GM21360 (cell line): ENCODE measurements at regions not wholly inside any gene's neighbourhood (a gene's known extent, or its start where the extent isn't known, plus 50 kb on each side); places are given as distances from the start of the nearest gene placed in this dataset.

ENCODE experiments used
- ATAC-seq: cut with Tn5 transposase; IDR thresholded peaks from one replicate; pipeline ENCODE4 v1.9.1; 2021; ENCODE audit warnings: mild to moderate bottlenecking, moderate library complexity; ENCODE audit not compliant: unreplicated experiment

DNA sequence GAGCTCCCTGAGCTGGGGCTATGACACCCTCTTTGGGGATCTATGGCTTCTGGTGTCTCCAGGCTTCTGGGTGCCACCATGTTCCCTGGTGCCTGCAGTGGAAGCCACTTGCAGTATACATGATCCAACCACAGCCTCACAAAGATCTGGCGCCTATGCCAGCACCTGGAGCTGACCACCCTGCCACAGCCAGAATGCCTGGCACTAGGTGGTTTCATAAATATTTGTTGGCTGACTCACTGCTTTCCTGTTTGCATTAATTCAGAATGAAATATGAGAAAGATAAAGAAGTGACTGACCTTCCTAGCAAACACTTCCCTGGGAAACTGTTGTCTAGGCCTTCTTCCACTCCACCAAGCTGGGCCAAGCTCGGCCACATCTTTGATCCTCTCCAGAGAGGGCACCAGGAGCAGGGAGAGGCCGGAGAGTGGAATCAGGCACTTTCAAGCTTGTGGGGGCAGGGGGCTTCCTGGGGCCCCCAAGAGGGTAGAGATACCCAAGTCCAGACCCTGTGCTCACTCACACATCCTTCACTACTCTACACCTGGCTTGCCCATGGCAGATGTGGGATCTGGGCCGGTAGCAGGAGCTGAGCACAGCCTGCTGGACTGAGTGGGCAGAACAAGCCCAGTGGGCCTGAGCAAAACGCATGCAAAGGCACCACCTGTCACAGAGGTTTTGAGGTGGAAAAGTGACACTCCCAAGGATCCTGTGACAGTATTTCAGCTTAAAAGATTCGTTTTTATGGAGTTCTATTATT lies 565.7 kb downstream of the SLC4A3 start:
- ATAC-seq = no peak

DNA sequence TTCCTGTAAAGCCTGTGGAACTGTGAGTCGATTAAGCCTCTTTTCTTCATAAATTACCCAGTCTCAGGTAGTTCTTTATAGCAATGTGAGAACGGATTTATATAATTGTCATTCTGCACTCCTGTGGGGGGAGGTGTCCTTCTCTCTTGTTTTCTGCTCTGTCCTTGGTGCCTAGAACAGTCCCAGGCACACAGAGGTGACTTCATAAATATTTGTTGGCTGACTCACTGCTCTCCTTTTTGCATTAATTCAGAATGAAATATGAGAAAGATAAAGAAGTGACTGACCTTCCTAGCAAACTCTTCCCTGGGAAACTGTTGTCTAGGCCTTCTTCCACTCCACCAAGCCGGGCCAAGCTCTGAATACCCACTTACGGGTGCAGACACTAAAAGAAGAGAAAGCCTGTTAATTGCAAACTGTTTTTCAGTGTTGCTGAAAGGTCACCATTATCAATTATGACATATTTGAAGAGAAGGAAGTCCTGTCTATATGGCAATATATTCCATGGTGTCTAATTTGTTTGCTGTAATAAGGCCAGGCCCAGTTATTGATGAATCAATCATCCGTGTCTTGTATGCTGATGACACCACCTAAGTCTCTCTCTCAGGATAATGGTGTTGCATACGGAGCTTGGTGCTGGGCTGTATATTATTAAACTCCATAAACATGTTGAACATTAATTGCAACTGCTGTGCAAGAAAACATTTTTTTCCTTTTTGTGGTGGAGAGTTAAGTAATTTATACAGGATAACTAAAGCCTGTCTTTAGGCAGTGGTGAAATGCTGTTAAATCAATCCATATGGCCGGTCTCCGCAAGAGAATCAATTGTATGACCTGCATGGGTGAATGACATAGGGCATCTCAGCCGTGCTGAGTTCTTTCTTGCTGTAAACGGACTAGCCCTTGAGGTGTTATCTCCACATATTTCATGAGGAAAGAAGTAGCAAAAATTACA lies 567.5 kb downstream of the SLC4A3 start:
- no peak for ATAC-seq

DNA sequence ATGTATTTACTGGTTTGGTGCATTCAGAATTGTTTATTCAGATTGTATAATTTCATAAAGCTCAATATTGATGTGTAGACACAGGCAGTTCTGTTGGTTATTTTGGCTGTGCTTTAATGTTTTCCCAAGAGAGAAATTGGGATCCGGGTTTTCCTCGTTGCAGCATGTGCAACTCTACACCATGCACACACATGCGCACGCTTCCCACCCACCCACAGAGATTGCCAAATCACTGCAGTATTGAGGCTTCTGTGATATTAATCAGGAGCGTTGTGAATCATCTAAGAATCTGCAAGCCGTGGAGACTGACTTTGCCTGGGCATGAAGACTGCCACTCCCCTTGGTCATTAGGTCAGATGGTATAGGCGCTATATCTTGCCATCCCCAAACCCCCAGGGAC lies 571.5 kb downstream of the SLC4A3 start:
- no peak for ATAC-seq

DNA sequence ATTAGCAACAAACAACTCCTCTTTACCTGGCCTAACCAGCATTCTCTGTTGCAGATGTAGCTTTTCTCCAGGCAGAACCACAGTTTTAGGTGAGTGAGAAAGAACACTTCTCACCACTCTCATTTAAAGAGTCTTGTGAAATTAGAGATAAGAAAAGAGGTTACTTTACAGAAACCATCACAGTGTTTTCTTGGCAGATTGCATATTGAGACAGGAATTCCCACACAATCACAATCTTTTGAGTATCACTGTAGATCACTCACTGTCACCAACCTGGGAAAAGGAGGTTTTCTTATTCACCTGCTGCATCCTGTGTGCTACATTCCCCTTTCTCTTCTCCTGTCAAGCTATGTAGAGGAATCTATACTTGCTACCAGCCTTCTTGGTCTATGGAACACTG lies 574.6 kb downstream of the SLC4A3 start:
- ATAC-seq = no peak

DNA sequence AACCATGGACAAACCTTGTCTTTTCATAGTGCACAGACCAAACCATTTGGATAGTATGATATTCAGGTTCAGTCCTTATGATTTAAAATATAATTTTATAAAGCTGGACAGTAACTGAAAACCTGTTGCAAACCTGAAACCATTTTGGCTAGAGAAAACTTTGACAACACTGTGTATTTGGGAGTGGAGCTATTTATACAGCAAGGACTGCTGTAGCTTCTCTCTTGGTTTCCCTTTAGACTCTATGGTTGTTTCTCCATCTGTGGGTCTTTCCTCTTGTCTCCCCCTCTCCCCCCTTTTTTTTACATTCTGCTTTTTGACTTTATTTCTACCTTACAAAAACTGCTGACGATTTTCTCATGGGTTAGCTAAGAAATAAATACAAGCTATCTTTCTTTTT lies 581.7 kb downstream of the SLC4A3 start:
- ATAC-seq = no peak

DNA sequence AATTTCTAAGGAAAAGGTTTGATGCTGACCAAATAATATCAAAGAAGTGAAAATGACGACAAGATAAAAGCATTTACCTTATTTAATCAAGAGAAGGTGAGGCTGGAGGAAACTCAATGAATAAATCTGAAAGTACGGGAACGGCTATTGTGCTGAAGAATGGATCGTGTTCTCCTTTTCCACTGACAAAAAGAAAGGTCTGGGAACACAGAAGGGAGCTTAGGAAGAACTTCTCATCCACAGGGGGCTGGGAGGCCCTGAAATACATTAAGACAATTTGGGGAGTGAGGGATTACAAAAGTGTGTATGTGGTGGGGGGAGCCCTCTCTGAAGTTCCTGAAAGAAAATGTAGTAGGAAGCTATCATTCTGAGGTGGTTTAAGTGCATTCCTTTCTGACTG lies 582.3 kb downstream of the SLC4A3 start:
- ATAC-seq = no peak

DNA sequence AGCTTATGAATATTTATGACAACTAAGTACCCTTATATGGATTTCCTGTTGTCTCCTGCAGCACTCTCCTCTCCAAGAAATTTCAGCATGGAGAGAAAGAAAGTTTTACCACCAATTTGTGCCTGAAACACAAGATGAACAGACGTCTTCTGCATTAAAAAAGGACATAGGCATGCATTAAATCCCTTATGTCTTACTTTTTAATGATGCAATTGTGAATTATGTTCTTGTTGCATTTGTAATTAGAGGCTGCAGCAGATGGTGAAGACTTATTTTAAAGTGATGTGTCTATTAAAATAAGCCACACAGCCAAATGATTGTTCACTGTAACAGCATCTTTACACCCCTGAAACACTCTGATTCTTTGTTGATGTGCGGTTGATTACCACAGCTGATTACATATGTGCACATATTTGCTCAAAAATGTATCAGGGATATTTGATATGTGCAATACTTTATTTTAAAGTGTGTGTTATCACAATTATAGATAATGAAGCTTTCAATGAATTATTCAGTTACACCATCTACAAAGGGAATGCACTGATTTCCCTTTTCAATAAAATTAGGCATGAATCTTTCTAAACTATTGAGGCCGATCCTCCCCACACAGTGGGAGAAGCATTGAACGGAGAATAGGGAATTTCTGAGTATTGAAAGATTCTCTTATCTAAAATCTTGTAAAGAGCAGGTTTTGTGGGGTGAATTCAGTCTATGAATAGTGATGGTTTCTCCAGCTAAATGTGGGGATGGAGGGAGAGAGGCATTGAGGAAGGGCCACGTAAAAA lies 585.1 kb downstream of the SLC4A3 start:
- no peak for ATAC-seq

DNA sequence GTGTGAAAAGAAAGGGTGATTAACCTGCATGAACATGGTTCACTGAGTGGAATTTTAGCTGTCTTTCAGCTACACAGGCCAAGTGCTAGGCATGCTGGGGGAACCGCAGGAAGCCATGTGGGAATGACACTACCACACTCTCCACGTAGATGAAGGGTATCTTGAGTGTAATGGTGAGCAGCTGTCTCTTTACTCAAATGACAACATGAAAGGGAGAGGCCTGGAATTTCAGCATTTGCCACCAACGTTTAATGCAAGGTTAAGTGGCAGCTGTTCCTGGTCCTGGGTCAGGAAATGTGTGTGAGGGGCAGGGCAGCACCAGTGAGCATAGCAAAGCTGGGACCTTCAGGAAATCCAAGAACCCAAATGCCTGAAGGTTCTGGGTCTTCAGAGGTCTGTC lies 588.4 kb downstream of the SLC4A3 start:
- ATAC-seq = no peak

DNA sequence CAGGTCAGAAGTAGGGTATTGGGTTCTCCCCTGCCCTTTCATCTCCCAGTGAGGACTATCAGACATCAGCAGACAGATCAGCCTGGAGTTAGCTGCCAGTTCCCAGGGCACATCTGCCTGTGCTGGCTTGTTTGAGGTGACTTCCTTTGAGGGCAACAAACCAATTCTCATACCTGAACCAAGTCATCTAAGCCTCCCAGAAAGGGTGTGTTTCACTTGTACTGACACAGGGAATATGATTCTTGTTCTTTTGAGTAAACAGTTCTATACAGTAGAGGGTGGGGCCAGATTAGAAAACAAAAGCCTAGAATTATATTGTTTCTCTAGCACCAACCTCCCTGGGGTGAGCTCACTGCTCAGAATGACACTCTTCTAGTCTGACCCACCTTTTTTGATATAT lies 591.9 kb downstream of the SLC4A3 start:
- ATAC-seq = no peak

DNA sequence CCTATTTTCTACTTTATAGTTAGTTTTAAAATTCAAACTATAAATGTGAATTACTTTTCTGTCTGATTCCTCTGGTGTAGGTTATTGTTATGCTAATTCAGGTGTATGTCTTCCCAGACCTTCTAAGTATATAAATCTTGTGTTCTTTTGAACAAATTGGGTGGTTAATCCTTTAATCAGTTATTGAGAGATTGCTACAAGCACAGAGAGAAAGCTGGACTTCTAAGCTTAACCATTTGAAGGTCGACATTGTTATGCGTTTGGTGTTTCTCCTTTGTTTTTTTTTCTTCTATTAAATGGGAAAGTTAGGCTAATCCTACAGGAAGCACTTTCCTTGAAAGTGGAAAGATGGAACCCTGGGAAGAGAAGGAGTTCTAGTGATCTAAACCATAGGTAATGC lies 592.6 kb downstream of the SLC4A3 start:
- ATAC-seq = no peak

DNA sequence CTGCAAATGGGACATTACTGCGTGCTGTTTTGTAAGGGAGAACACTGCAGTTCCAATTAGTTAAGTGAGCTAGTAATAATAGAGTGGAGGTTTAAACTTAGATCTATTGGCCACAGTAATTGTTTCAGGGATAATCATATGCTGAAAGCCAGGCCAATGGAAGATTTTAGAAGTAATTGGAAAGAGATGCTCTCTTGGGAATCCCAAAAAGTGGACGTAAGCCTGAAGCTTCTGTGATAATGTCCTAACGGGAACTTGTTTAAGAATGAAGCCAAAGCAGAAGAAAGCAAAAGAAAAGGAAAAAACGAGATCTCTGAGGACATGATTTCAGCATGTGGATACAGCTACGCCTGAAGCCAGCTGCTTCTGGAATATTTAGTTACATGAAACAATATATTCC lies 594.6 kb downstream of the SLC4A3 start:
- ATAC-seq = no peak

DNA sequence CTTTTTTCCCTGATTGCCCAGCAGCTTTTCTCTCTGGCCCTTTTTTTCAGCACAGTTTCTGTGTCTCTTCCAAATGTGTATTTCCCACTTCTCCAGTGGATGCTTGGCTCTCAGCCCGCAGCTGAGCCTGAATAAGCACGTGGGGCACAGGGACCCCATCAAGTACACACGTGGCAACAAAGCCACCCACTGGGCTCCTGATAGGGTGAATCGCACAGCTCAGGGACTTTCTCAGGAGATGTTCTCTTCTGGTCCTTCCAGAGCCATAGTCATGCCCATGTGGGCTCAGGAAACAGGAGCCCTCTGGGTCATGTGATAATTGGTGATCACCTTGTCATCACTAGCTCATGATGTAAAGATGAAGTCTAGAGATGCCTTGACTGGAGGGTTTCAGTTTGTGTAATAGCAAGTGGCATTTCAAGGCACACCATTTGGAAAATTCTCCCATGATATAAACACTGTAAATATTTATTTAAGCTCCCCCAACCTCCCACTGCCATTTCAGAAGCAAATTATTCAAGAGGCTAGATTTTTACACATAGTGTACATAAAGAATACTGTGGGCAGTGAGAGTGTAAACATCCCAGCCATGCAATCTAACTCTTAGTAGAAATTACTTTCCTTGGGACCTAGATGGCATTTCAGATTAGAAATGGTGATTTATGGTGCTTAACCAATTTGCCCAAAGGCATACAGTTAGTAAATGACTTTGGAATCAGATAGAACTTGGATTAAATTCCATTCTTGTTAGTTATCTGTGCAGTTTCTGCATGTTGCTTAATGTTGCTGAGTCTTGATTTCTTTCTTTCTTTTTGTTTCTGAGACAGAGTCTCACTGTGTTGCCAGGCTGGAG lies 597.5 kb downstream of the SLC4A3 start:
- ATAC-seq = no peak

DNA sequence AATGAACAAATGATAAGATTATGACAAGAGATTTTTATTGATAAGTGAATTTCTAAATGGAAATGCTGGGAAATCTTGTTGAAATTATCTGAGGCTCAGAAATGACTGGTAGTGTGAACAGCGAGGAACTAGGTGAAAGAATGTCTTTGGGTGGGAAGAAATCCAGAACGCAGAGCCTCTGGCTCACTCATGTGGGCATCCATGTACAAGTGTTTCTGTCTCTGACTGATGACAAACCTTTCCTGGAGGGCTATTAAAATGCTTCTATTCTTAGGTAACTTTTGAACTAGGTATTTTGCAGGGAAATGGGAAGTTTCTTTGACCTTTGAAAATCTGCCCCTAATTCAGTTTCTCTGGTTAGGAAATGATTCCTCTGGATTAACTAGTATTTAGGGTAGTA lies 598.6 kb downstream of the SLC4A3 start:
- no peak for ATAC-seq

DNA sequence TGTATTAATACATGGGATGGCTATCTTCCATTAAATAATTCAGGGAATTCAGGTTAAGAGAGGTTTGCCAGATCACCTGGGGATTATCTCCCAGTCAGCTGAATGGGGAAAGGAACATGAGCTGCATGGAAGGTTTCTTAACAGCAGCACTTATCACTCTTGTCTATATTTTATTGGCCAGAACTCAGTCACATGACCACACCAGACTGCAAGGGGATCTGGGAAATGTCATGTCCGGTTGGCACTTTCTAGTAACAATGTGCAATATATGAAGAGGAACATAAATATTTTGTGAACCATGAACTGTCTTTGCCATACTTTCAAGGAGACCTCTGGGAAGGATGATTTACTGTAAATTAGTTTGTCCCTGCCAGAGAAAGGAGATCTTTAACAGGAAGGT lies 599.1 kb downstream of the SLC4A3 start:
- ATAC-seq = no peak

DNA sequence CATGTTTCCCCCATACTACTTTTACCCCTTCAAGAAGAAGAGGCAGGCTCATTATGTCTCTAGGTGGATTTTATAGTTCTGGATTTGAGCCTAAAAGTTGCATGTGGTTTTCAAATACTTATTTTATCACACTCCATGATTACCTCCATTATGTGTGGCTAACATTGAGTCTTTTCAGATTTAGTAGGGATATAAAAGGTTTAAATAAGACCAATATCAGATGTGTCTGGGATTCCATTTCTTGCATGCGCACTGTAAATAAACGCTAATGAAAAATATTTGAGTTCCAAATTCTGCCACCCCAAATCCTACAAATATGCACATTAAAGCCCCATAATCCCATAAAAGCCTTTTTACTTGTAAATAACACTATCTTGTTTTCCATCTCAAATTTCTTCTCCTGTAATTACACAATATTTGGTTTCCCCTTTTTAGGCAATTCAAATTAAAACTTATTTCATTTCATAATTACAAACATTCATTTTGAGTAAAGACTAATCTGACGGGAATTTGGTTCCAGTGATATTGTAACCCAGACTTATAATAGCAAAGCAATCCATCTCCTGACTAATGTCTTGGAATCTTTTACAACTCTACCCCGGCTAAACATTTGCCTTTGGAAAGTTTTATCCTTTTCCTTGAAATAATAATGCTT lies 600.0 kb downstream of the SLC4A3 start:
- ATAC-seq = no peak

DNA sequence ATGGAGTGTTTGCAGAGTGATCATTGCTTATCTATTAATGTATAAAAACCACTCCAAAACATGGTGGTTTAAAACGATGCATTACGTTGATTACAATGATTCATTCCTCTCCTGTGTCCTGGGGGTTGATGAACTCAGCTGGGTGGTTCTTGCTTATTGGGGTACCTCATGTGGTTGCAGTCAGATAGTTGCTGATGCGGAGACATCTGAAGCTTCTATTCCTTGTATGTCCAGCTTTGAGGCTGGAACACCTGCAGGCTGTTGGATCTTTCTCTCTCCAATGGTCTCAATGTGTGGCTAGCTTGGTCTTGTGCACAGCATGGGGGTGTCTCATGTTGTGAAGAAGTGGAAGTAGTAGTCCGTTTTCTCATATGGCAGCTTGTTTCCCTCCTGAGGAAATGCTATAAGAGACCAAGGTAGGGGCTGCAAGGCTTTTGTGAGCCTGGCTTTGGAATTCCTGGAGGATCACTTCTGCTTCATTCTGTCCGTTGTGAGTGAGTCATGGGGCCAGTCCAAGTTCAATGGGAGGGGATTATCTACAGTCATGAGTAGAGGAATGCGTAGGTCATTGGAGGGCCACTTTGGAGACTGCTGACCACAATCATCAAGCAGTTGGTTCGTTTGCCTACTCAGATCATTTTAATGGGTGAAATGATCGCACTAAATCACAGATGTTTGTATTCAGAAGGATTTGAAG lies 601.0 kb downstream of the SLC4A3 start:
- no peak for ATAC-seq

DNA sequence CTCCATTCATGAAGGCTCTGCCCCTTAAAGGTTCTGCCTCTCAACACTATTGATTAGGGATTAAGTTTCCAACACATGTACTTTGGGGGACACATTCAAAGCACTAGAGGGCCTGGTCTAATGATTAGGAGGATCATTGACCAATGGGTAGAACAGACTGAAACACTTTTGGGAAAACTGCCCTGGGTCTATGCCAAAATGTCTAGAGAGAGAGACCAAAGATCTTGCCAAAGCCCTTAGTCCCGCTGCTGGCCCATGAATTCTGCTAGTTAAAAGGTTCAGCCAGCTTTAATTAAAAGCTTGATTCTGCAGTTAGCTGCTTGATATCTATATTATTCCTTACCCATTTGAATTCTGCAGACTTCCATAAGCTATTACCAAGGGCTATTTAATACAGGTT lies 613.2 kb downstream of the SLC4A3 start:
- no peak for ATAC-seq

DNA sequence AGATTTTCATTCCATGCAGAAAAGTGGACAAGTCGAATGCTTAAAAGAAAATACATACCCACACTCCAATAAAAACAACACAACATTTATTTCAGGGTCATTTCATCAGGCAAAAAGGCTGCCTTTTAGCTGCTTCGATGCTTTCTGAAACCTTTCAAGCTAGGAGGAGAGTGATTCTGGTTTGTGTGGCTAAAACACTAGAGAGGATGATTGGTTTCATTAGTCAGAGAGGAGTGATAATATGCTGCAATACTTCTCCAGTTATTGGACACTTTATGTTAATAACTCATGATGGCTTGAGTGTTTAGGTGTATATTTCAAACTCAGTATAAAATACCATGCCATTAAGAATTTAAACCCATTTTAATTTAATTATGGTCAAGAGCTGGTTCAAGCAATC lies 614.0 kb downstream of the SLC4A3 start:
- ATAC-seq = no peak

DNA sequence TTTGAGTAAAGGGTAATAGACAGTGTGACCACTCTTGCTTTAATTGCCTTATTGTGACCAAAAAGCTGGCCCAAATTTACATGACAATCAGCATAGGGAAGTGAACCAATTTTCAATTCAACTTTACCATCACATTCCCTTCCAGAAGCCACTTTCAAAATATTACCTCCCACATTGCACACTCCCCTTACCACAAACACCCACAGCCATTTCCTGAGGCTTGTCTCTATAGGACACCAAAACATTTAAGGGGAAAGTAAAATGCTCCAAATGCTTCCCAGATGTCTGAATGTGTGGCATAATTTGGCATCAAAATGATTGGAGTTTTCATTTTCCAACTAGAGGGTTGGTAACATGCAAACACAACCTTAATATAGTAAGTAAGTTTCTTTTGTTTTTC lies 616.1 kb downstream of the SLC4A3 start:
- ATAC-seq = no peak
